Right lobe of liver (tissue), 6 donors: ENCODE measurements at regions not wholly inside any gene's neighbourhood (a gene's known extent, or its start where the extent isn't known, plus 50 kb on each side); places are given as distances from the start of the nearest gene placed in this dataset.

Experiments
- ATAC-seq, 4 donors: fragments of 200-7000 bp; cut with Tn5 transposase; one replicate each; pipeline ENCODE4 v1.9.1; 2020; ENCODE audit warnings: mild to moderate bottlenecking in 4 of 4, moderate library complexity in 4 of 4
- DNase-seq, 3 donors: peaks; one replicate each; pipeline ENCODE4 v3.0.0-alpha.2; 2020
- H3K27ac ChIP-seq, 3 donors: fragments of 200-600 bp; one replicate each; pipeline ENCODE4 v1.8.0; 2022
- H3K27me3 ChIP-seq, 2 donors: fragments of 200-600 bp; one replicate each; pipeline ENCODE4 v1.8.0; 2022
- H3K36me3 ChIP-seq, 4 donors: fragments of 200-600 bp; sonication (generic) in 1 of 4; one replicate each; pipeline versions ENCODE4 v1.5.1 to v1.8.0; 2017 to 2022; ENCODE audit warnings: control low read depth in 1 of 4
- H3K4me1 ChIP-seq, 4 donors: fragments of 200-600 bp; sonication (generic) in 1 of 4; one replicate each; pipeline versions ENCODE4 v1.5.1 to v1.8.0; 2017 to 2022; ENCODE audit warnings: control low read depth in 1 of 4
- H3K4me3 ChIP-seq, 3 donors: fragments of 200-600 bp; one replicate each; pipeline ENCODE4 v1.8.0; 2022
- H3K9me3 ChIP-seq, 4 donors: fragments of 200-600 bp; sonication (generic) in 1 of 4; one replicate each; pipeline versions ENCODE4 v1.5.1 to v1.8.0; 2017 to 2022; ENCODE audit warnings: control low read depth in 1 of 4
- CTCF ChIP-seq, 4 donors: fragments of 200-600 bp in 3 of 4; fragments of 450-650 bp in 1 of 4; IDR thresholded peaks; one replicate each; pipeline versions ENCODE4 v1.5.1 to v1.8.0; 2016 to 2022; ENCODE audit warnings: antibody characterized with exemption in 4 of 4, mild to moderate bottlenecking in 2 of 4
- POLR2A ChIP-seq: fragments of 450-650 bp; IDR thresholded peaks from one replicate; pipeline ENCODE4 v1.6.1; 2017; ENCODE audit warnings: antibody characterized with exemption, mild to moderate bottlenecking
- WGBS: methylation state at CpG from one replicate; pipeline ENCODE4 v1.1.6; 2018; ENCODE audit warnings: low coverage, low lambda C conversion rate; ENCODE audit not compliant: insufficient coverage; ENCODE audit errors: missing lambda C conversion rate; 5-methylcytosine and 5-hydroxymethylcytosine counted together
- intact Hi-C, 2 donors: fragments of 100-400 bp; cut with DNase I; formaldehyde crosslinking; loops; one replicate each; pipeline versions ENCODE4 v1.11.2 to v1.14.1; 2022
- donor health status: DM: no; HTN: yes; CAD: no.
- donor health status: DM: no; HTN: no; CAD: no.
- donor health status: DM: no; HTN: no; CAD: no.
- donor health status: DM: no; HTN: yes; CAD: no.
- donor health status: DM: no; HTN: yes; CAD: no.

DNA sequence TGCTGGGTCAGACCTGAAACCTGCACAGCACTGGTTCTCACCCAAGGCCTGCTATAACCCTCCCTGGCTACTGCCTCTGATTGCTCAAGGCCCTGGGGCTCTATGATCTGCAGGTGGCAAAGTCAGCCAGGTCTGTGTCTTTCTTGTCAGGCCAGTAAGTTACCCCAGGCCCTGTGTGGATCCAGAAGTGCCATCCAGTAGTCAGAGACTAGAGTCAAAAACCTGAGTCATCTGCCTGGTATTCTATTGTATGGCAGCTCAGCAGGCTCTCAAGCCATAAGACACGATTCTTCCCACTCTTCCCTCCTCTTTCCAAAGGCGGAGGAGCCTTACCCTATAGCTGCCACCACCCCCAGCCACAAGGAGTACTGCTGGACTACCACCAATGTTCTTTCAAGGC lies 593.0 kb downstream of the FRK start:
- WGBS, result 71% methylated on average over 2 of the region's 2 CpGs
- no peak for ATAC-seq
- intact Hi-C loops, result no loop called here

GRCh38 chr6:115460913-115461312 lies 599.8 kb downstream of the FRK start:
- no peak overlapping the region for H3K4me3 ChIP-seq
- DNase-seq (no peak), ATAC-seq (no peak)
- H3K27ac ChIP-seq, result no peak overlapping the region
- H3K4me1 ChIP-seq, result no peaks in the 10 kb centered on the region
- H3K36me3 ChIP-seq, result no peaks in the 10 kb centered on the region
- intact Hi-C loops, result no loop called here
- no peak for TF ChIP-seq CTCF (IDR thresholded peaks at IDR 0.05)
- no peak for TF ChIP-seq POLR2A
- 86% methylated on average over 1 of the region's 1 CpG for WGBS
- no peaks in the 10 kb centered on the region for H3K9me3 ChIP-seq
- H3K27me3 ChIP-seq, result no peaks in the 10 kb centered on the region

More for the DNA sequence above, 593.0 kb downstream of the FRK start:
- Histone ChIP-seq H3K27me3 (no peaks in the 10 kb centered on the region), H3K4me3 (no peak overlapping the region), H3K36me3 (no peaks in the 10 kb centered on the region), H3K27ac (no peak overlapping the region), H3K9me3 (no peaks in the 10 kb centered on the region), H3K4me1 (no peaks in the 10 kb centered on the region)
- no peak for TF ChIP-seq POLR2A
- no peak for TF ChIP-seq CTCF (IDR thresholded peaks at IDR 0.05)
- no peak for DNase-seq

- Histone ChIP-seq H3K4me3 (no peak overlapping the region), H3K27ac (no peak overlapping the region), H3K27me3 (no peaks in the 10 kb centered on the region), H3K9me3 (no peaks in the 10 kb centered on the region), H3K36me3 (no peaks in the 10 kb centered on the region), H3K4me1 (no peaks in the 10 kb centered on the region)
- TF ChIP-seq CTCF (IDR thresholded peaks at IDR 0.05), result no peak
- TF ChIP-seq POLR2A, result no peak
- DNase-seq, result no peak
- intact Hi-C loops, result no loop called here
- no peak for ATAC-seq
These were observed 603.8 kb downstream of the FRK start for GRCh38 chr6:115456848-115457247.

GRCh38 chr6:115443825-115444478 lies 616.7 kb downstream of the FRK start:
- DNase-seq (no peak), ATAC-seq (no peak)
- no peaks in the 10 kb centered on the region for H3K27me3 ChIP-seq
- no peaks in the 10 kb centered on the region for H3K4me1 ChIP-seq
- no peak overlapping the region for H3K4me3 ChIP-seq
- no peaks in the 10 kb centered on the region for H3K9me3 ChIP-seq
- H3K36me3 ChIP-seq, result no peaks in the 10 kb centered on the region
- H3K27ac ChIP-seq, result no peak overlapping the region
- TF ChIP-seq CTCF (IDR thresholded peaks at IDR 0.05), result no peak
- TF ChIP-seq POLR2A, result no peak
- intact Hi-C loops, result no loop called here
- 66% methylated on average over 4 of the region's 4 CpGs for WGBS

DNA sequence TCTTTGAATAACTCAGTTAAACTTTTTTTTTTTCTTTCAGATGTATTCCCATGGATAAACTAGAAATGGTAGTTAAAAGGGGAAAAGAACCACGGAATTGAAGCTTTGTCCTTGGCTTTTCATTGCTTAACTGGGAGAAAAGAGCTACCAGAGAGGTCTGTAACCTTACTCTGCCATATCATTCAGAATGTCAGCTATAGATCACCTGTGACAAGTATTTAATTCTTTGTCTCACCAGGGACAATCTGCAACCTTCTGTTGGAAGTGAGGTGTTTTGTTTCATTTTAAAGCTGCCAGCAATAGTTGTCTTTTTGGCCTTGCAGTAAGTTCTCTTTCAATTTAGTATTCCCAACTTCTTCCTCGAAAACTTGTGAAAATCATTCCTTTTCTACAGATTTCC lies 618.4 kb downstream of the FRK start:
- ATAC-seq (no peak), DNase-seq (no peak)
- WGBS, result 52% methylated on average over 2 of the region's 2 CpGs
- Histone ChIP-seq H3K4me1 (no peaks in the 10 kb centered on the region), H3K27me3 (no peaks in the 10 kb centered on the region), H3K27ac (no peak overlapping the region), H3K36me3 (no peaks in the 10 kb centered on the region), H3K4me3 (no peak overlapping the region), H3K9me3 (no peaks in the 10 kb centered on the region)
- intact Hi-C loops, result no loop called here
- no peak for TF ChIP-seq POLR2A
